Calu3 (cell line): ENCODE measurements at regions not wholly inside any gene's neighbourhood (a gene's known extent, or its start where the extent isn't known, plus 50 kb on each side); places are given as distances from the start of the nearest gene placed in this dataset.

Experiments used
- BruUV-seq: library from RNA; stranded (reverse); fragments of 400-500 nt; replicated peaks from 2 replicates; lab custom pipeline; 2021; lab: Mats Ljungman, UMichigan
- CTCF ChIA-PET: fragments of 300-600 bp; sonication (Branson Sonifier 250); formaldehyde crosslinking; loops from one replicate; lab custom pipeline; 2022; ENCODE audit warnings: antibody characterized with exemption; lab: Charles Lee
- DNase-seq: peaks from one replicate; pipeline ENCODE4 v3.0.0; 2022
- H3K27ac Mint-ChIP-seq: one replicate; pipeline ENCODE4 v1.8.0; 2022; ENCODE audit warnings: mixed read lengths; ENCODE audit not compliant: unreplicated experiment
- H3K27me3 Mint-ChIP-seq: one replicate; pipeline ENCODE4 v1.8.0; 2022; ENCODE audit warnings: mixed read lengths; ENCODE audit not compliant: unreplicated experiment
- H3K36me3 Mint-ChIP-seq: one replicate; pipeline ENCODE4 v1.8.0; 2022; ENCODE audit warnings: mild to moderate bottlenecking, moderate library complexity, mixed read lengths; ENCODE audit not compliant: insufficient read depth, unreplicated experiment
- H3K4me1 Mint-ChIP-seq: one replicate; pipeline ENCODE4 v1.8.0; 2022; ENCODE audit warnings: mild to moderate bottlenecking, low read depth, mixed read lengths; ENCODE audit not compliant: unreplicated experiment
- H3K4me3 Mint-ChIP-seq: one replicate; pipeline ENCODE4 v1.8.0; 2022; ENCODE audit warnings: mild to moderate bottlenecking, low read depth, moderate library complexity, mixed read lengths; ENCODE audit not compliant: unreplicated experiment
- H3K9me3 Mint-ChIP-seq: one replicate; pipeline ENCODE4 v1.8.0; 2022; ENCODE audit warnings: low read depth, mixed read lengths; ENCODE audit not compliant: unreplicated experiment
- CTCF ChIP-seq: fragments of 200-600 bp; IDR thresholded peaks from one replicate; pipeline ENCODE4 v1.8.0; 2022; ENCODE audit warnings: antibody characterized with exemption; ENCODE audit not compliant: unreplicated experiment
- intact Hi-C: fragments of 100-400 bp; cut with micrococcal nuclease; formaldehyde crosslinking; loops from one replicate; pipeline ENCODE4 v1.10.0; 2022; ENCODE audit not compliant: unreplicated experiment

- H3K4me3 Mint-ChIP-seq, result no peak overlapping the region
- no peak overlapping the region for H3K27ac Mint-ChIP-seq
- no peaks in the 10 kb centered on the region for H3K4me1 Mint-ChIP-seq
- no peaks in the 10 kb centered on the region for H3K36me3 Mint-ChIP-seq
- H3K27me3 Mint-ChIP-seq, result no peaks in the 10 kb centered on the region
- BruUV-seq, result no TSS peak
- intact Hi-C loops, result no loop called here
- H3K9me3 Mint-ChIP-seq, result peaks cover 6% of the 10 kb centered on the region
- no peak for DNase-seq
- TF ChIP-seq CTCF, result no peak
- CTCF ChIA-PET, result no interaction called here
These were observed 526.1 kb upstream of the PABPC4L start for GRCh38 chr4:134727696-134728095.

DNA sequence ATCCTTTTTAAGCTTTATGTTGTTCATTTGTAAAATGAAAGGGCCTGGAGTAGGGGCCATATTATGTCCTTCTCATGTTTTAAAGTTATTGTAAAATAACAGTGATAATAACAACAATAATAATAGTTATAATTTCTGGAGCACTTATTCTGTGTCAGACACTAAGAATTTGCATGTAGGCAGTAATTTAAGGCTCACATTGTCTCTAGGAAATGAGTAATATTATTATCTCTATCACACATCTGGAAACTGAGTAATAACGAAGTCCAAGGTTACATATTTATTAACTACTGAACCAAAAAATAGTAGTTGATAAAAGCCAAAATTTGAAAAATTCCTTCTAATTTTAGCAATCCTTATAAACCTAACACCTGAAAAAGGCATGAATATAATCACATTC, 520.7 kb upstream of the PABPC4L start:
- no peak for DNase-seq
- Mint-ChIP-seq H3K4me3 (no peak overlapping the region), H3K27me3 (no peaks in the 10 kb centered on the region), H3K36me3 (no peaks in the 10 kb centered on the region), H3K27ac (no peak overlapping the region), H3K9me3 (no peaks in the 10 kb centered on the region), H3K4me1 (no peaks in the 10 kb centered on the region)
- no peak for TF ChIP-seq CTCF
- no TSS peak for BruUV-seq
- intact Hi-C loops, result no loop called here
- CTCF ChIA-PET, result no interaction called here

DNA sequence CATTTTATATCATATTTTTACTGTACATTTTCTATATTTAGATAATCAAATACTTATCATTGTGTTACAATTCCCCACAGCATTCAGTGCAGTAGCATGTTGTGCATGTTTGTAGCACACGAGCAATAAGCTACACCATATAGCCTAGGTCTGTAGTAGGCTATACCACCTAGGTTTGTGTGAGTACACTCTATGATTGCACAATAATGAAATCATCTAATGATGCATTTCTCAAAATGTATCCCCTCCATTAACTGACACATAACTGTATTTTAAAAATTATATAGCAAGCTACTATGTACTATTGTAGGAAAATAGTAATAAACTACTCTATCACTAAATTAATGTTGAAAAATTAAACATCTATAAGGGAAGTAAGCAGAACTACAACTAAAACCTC, 518.4 kb upstream of the PABPC4L start:
- BruUV-seq, result no TSS peak

GRCh38 chr4:134708616-134709015, 507.0 kb upstream of the PABPC4L start:
- CTCF ChIA-PET, result no interaction called here
- peaks cover 5% of the 10 kb centered on the region for H3K9me3 Mint-ChIP-seq
- no peak overlapping the region for H3K27ac Mint-ChIP-seq
- DNase-seq, result no peak
- TF ChIP-seq CTCF, result no peak
- H3K36me3 Mint-ChIP-seq, result no peaks in the 10 kb centered on the region
- intact Hi-C loops, result no loop called here
- H3K27me3 Mint-ChIP-seq, result no peaks in the 10 kb centered on the region
- H3K4me1 Mint-ChIP-seq, result no peaks in the 10 kb centered on the region
- no TSS peak for BruUV-seq
- H3K4me3 Mint-ChIP-seq, result no peak overlapping the region

More for the DNA sequence above, 518.4 kb upstream of the PABPC4L start:
- intact Hi-C loops, result no loop called here
- Mint-ChIP-seq H3K4me3 (no peak overlapping the region), H3K9me3 (no peaks in the 10 kb centered on the region), H3K27me3 (no peaks in the 10 kb centered on the region), H3K36me3 (no peaks in the 10 kb centered on the region), H3K27ac (no peak overlapping the region), H3K4me1 (no peaks in the 10 kb centered on the region)
- CTCF ChIA-PET, result no interaction called here
- DNase-seq, result no peak
- TF ChIP-seq CTCF, result no peak
